ENCODE measurements at regions not wholly inside any gene's neighbourhood (a gene's known extent, or its start where the extent isn't known, plus 50 kb on each side); places are given as distances from the start of the nearest gene placed in this dataset.

- TF ChIP-seq RAD21 (conservative IDR thresholded peaks at IDR 0.05) (no peak), EP300 (conservative IDR thresholded peaks at IDR 0.05; ENCODE audit: poor library complexity, severe bottlenecking) (no peak), REST (IDR thresholded peaks at IDR 0.05; ENCODE audit: borderline replicate concordance) (no peak), MXI1 (conservative IDR thresholded peaks at IDR 0.05; ENCODE audit: poor library complexity, severe bottlenecking) (no peak), CTCF (IDR thresholded peaks at IDR 0.05; ENCODE audit: poor library complexity, severe bottlenecking) (no peak), POLR2AphosphoS5 (IDR thresholded peaks at IDR 0.05) (no peak), EZH2 (IDR thresholded peaks at IDR 0.05; ENCODE audit: borderline replicate concordance, insufficient read depth, low read length, poor library complexity, severe bottlenecking) (no peak)
Observed at GRCh38 chr14:104313674-104314073, 175.3 kb downstream of the KIF26A start.

DNA sequence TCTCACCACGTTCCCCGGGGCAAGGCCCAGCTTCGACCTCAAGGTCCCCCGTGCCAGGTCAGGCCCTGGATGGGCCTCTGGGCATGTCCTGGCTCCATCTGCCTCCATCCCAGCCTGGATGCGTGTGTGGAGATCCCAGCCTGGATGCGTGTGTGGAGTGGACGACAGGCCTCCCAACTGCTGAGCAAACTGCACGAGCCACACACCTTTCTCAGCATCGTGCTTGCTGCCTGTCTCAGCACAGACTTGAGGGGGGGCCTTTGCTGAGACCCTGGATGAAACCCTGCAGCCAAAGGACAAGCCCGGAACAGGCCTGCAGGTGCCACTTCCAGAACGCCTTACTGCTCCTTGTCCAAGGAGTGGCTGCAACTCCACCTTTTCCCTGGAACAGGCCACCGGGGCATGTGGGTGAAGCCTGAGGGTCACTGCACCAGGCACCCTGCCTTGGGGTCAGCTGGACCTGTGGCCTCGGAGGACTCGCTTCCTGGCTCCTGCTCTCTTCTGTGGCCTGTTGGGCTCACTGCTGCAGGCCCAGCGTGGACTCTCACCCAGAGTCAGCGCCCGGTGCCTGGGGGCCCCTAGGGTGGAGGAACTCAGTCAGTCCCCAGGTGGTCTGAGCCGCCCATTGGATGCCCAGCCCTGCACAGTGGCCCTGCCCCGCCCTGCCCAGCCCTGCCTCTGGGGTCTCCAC, 176.0 kb downstream of the KIF26A start:
- TF ChIP-seq RAD21 (conservative IDR thresholded peaks at IDR 0.05) (no peak), REST (IDR thresholded peaks at IDR 0.05; ENCODE audit: borderline replicate concordance) (no peak), EP300 (conservative IDR thresholded peaks at IDR 0.05; ENCODE audit: poor library complexity, severe bottlenecking) (no peak)
- no peak overlapping the region for H3K4me2 ChIP-seq (ENCODE audit: low read length)
- H3K36me3 ChIP-seq (ENCODE audit: insufficient read depth, low read length): no peaks in the 10 kb centered on the region
- no peaks in the 10 kb centered on the region for H3K27me3 ChIP-seq (ENCODE audit: insufficient read depth, low read depth, low read length)
- H3F3A ChIP-seq (ENCODE audit: insufficient read depth, low read length, poor library complexity, severe bottlenecking): no peaks in the 10 kb centered on the region
- H3K4me3 ChIP-seq (ENCODE audit: low read length): no peak overlapping the region
- H3K79me2 ChIP-seq (replicated peaks; ENCODE audit: insufficient read depth, low read length): no peaks in the 10 kb centered on the region
- no peak overlapping the region for H2AFZ ChIP-seq (ENCODE audit: low read depth, low read length)
- H4K20me1 ChIP-seq (ENCODE audit: insufficient read depth): no peaks in the 10 kb centered on the region
- no peak overlapping the region for H3K9ac ChIP-seq (ENCODE audit: low read length)
- no peaks in the 10 kb centered on the region for H3K9me3 ChIP-seq (ENCODE audit: low read length)
- no peaks in the 10 kb centered on the region for H3K9me2 ChIP-seq (ENCODE audit: insufficient read depth, low read length)
- no peak overlapping the region for H3K27ac ChIP-seq (ENCODE audit: low read length)

More at GRCh38 chr14:104313674-104314073, 175.3 kb downstream of the KIF26A start:
- H3K79me2 ChIP-seq (replicated peaks; ENCODE audit: insufficient read depth, low read length): no peaks in the 10 kb centered on the region
- no peaks in the 10 kb centered on the region for H3K36me3 ChIP-seq (ENCODE audit: insufficient read depth, low read length)
- H3K27me3 ChIP-seq (ENCODE audit: insufficient read depth, low read depth, low read length): no peaks in the 10 kb centered on the region
- no peaks in the 10 kb centered on the region for H3K9me3 ChIP-seq (ENCODE audit: low read length)
- no peak overlapping the region for H3K4me2 ChIP-seq (ENCODE audit: low read length)
- H4K20me1 ChIP-seq (ENCODE audit: insufficient read depth): no peaks in the 10 kb centered on the region
- no peak overlapping the region for H3K9ac ChIP-seq (ENCODE audit: low read length)
- H3K9me2 ChIP-seq (ENCODE audit: insufficient read depth, low read length): no peaks in the 10 kb centered on the region
- H2AFZ ChIP-seq (ENCODE audit: low read depth, low read length): no peak overlapping the region
- no peak overlapping the region for H3K27ac ChIP-seq (ENCODE audit: low read length)
- H3F3A ChIP-seq (ENCODE audit: insufficient read depth, low read length, poor library complexity, severe bottlenecking): no peaks in the 10 kb centered on the region
- H3K4me3 ChIP-seq (ENCODE audit: low read length): no peak overlapping the region
